ENCODE measurements at regions not wholly inside any gene's neighbourhood (a gene's known extent, or its start where the extent isn't known, plus 50 kb on each side); places are given as distances from the start of the nearest gene placed in this dataset.

DNA sequence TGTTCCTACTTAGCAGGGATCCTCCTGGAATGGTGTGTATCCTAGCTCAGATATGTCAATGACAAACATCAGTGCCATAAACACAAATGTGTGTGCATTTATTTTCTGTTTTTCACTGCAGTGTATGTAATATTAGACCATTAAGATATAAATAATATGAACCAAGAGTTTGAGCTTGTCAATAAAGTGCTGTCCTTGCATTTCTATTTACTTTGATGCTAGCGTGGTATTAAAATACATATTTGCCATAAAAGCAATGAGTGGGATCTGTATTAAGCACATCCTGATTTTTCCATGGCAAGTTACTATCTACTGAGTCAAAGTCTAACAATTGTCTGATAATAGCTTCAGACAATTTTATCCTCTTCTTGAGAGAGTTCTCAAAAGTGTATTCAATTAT is 157.6 kb downstream of the DIRAS2 start:
- BruUV-seq (replicated peaks) = no TSS peak
- intact Hi-C loops (cut with micrococcal nuclease) = no loop called here

GRCh38 chr9:90489066-90489465 is 153.6 kb downstream of the DIRAS2 start:
- no TSS peak for BruUV-seq (replicated peaks)
- Mint-ChIP-seq H3K4me1 (ENCODE audit: insufficient read depth, unreplicated experiment) (no peaks in the 10 kb centered on the region), H3K27me3 (ENCODE audit: insufficient read depth, unreplicated experiment) (peaks cover 80% of the 10 kb centered on the region), H3K27ac (ENCODE audit: low read depth, unreplicated experiment) (no peak overlapping the region), H3K36me3 (ENCODE audit: insufficient read depth, unreplicated experiment) (no peaks in the 10 kb centered on the region), H3K9me3 (ENCODE audit: unreplicated experiment) (peaks cover 15% of the 10 kb centered on the region), H3K4me3 (ENCODE audit: unreplicated experiment) (no peak overlapping the region)
- ChIA-PET CTCF (interaction anchor here (0.6 kb wide), 1 partner anchor 1015 kb away, joined by 3 read pairs; no protein-coding TSS in a partner anchor), POLR2A (no interaction called here)
- DNase-seq (ENCODE audit: unreplicated experiment) = no peak
- TF ChIP-seq, protein P1, sequence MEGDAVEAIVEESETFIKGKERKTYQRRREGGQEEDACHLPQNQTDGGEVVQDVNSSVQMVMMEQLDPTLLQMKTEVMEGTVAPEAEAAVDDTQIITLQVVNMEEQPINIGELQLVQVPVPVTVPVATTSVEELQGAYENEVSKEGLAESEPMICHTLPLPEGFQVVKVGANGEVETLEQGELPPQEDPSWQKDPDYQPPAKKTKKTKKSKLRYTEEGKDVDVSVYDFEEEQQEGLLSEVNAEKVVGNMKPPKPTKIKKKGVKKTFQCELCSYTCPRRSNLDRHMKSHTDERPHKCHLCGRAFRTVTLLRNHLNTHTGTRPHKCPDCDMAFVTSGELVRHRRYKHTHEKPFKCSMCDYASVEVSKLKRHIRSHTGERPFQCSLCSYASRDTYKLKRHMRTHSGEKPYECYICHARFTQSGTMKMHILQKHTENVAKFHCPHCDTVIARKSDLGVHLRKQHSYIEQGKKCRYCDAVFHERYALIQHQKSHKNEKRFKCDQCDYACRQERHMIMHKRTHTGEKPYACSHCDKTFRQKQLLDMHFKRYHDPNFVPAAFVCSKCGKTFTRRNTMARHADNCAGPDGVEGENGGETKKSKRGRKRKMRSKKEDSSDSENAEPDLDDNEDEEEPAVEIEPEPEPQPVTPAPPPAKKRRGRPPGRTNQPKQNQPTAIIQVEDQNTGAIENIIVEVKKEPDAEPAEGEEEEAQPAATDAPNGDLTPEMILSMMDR (IDR thresholded peaks at IDR 0.05; ENCODE audit: unreplicated experiment) = no peak
- intact Hi-C loops (cut with micrococcal nuclease) = no loop called here

More for the DNA sequence above, 157.6 kb downstream of the DIRAS2 start:
- peaks cover 15% of the 10 kb centered on the region for H3K9me3 Mint-ChIP-seq (ENCODE audit: unreplicated experiment)
- ChIA-PET CTCF (no interaction called here), POLR2A (no interaction called here)
- no peak overlapping the region for H3K4me3 Mint-ChIP-seq (ENCODE audit: unreplicated experiment)
- no peak overlapping the region for H3K27ac Mint-ChIP-seq (ENCODE audit: low read depth, unreplicated experiment)
- H3K4me1 Mint-ChIP-seq (ENCODE audit: insufficient read depth, unreplicated experiment) = no peaks in the 10 kb centered on the region
- TF ChIP-seq, protein P1 (IDR thresholded peaks at IDR 0.05; ENCODE audit: unreplicated experiment) = no peak
- peaks cover 87% of the 10 kb centered on the region for H3K27me3 Mint-ChIP-seq (ENCODE audit: insufficient read depth, unreplicated experiment)
- H3K36me3 Mint-ChIP-seq (ENCODE audit: insufficient read depth, unreplicated experiment) = no peaks in the 10 kb centered on the region
- no peak for DNase-seq (ENCODE audit: unreplicated experiment)

DNA sequence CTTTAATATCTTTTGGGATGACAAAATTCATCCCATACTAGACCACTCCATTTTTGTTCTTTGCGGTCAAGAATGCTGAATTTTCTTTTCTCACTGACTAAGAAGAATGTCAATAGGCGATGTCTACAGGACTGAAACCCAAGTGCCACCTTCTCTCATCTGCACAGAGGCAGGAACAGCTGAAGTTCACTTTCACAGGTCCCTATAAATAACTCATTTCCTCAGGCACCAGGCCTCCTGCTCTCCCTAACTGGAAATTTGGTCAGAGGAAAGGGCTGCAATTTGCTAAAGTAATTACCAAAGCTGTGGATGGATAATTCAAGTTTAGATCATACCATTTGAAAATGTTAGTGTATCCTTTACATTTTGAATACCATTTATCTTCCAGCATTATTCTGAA is 142.9 kb downstream of the DIRAS2 start:
- peaks cover 73% of the 10 kb centered on the region for H3K27me3 Mint-ChIP-seq (ENCODE audit: insufficient read depth, unreplicated experiment)
- DNase-seq (ENCODE audit: unreplicated experiment) = no peak
- TF ChIP-seq, protein P1 (IDR thresholded peaks at IDR 0.05; ENCODE audit: unreplicated experiment) = no peak
- H3K4me1 Mint-ChIP-seq (ENCODE audit: insufficient read depth, unreplicated experiment) = no peaks in the 10 kb centered on the region
- no peaks in the 10 kb centered on the region for H3K36me3 Mint-ChIP-seq (ENCODE audit: insufficient read depth, unreplicated experiment)
- ChIA-PET CTCF (no interaction called here), POLR2A (no interaction called here)
- H3K27ac Mint-ChIP-seq (ENCODE audit: low read depth, unreplicated experiment) = no peak overlapping the region
- no peaks in the 10 kb centered on the region for H3K9me3 Mint-ChIP-seq (ENCODE audit: unreplicated experiment)
- intact Hi-C loops (cut with micrococcal nuclease) = no loop called here
- no peak overlapping the region for H3K4me3 Mint-ChIP-seq (ENCODE audit: unreplicated experiment)
- no TSS peak for BruUV-seq (replicated peaks)

GRCh38 chr9:90502134-90502533 is 140.5 kb downstream of the DIRAS2 start:
- TF ChIP-seq, protein P1 (IDR thresholded peaks at IDR 0.05; ENCODE audit: unreplicated experiment) = no peak
- DNase-seq (ENCODE audit: unreplicated experiment) = no peak
- peaks cover 49% of the 10 kb centered on the region for H3K27me3 Mint-ChIP-seq (ENCODE audit: insufficient read depth, unreplicated experiment)

More at GRCh38 chr9:90502134-90502533, 140.5 kb downstream of the DIRAS2 start:
- BruUV-seq (replicated peaks) = no TSS peak
- ChIA-PET POLR2A (interaction anchor here (0.8 kb wide), 1 partner anchor 9 kb away, joined by 3 read pairs; no protein-coding TSS in a partner anchor), CTCF (interaction anchor here (0.6 to 0.7 kb wide), 2 partner anchors 57 to 174 kb away, joined by 3 read pairs; no protein-coding TSS in a partner anchor)
- Mint-ChIP-seq H3K4me3 (ENCODE audit: unreplicated experiment) (no peak overlapping the region), H3K36me3 (ENCODE audit: insufficient read depth, unreplicated experiment) (no peaks in the 10 kb centered on the region), H3K9me3 (ENCODE audit: unreplicated experiment) (no peaks in the 10 kb centered on the region), H3K4me1 (ENCODE audit: insufficient read depth, unreplicated experiment) (no peaks in the 10 kb centered on the region), H3K27ac (ENCODE audit: low read depth, unreplicated experiment) (no peak overlapping the region)
- intact Hi-C loops (cut with micrococcal nuclease) = no loop called here

All from MCF 10A (cell line).